IMR-90 (cell line): ENCODE measurements at regions not wholly inside any gene's neighbourhood (a gene's known extent, or its start where the extent isn't known, plus 50 kb on each side); places are given as distances from the start of the nearest gene placed in this dataset.

Experiments used
- ATAC-seq: fragments of 200-7000 bp; cut with Tn5 transposase; 2 replicates; pipeline ENCODE4 v1.9.1; 2020; ENCODE audit warnings: low read depth, mild to moderate bottlenecking, moderate library complexity
- BruUV-seq: library from RNA; stranded (reverse); fragments of 400-500 nt; replicated peaks from 2 replicates; lab custom pipeline; 2021; lab: Mats Ljungman, UMichigan
- CTCF ChIA-PET: fragments of 300-600 bp; formaldehyde crosslinking; extraction: SDS; loops from one replicate; lab custom pipeline; 2021; ENCODE audit warnings: antibody characterized with exemption; lab: Yijun Ruan, JAX
- POLR2A ChIA-PET: fragments of 300-600 bp; sonication (Branson Sonifier 250); formaldehyde crosslinking; loops from one replicate; lab custom pipeline; 2022; ENCODE audit warnings: antibody characterized with exemption; ENCODE audit not compliant: unreplicated experiment; lab: Charles Lee
- DNase-seq: peaks from one replicate; pipeline ENCODE4 v3.0.0; 2013
- H2AFZ ChIP-seq: replicated peaks from 2 replicates; pipeline ENCODE3; 2013; ENCODE audit warnings: low read length, mild to moderate bottlenecking; ENCODE audit not compliant: poor library complexity
- H2AK5ac ChIP-seq: 2 replicates; pipeline ENCODE4 v1.6.1; 2013; ENCODE audit warnings: low read depth, low read length, inconsistent platforms
- H2AK9ac ChIP-seq: replicated peaks from 2 replicates; pipeline ENCODE3; 2013; ENCODE audit warnings: mild to moderate bottlenecking, low read depth, low read length, moderate library complexity; ENCODE audit not compliant: poor library complexity
- H2BK120ac ChIP-seq: 2 replicates; pipeline ENCODE4 v1.6.1; 2013; ENCODE audit warnings: low read depth, low read length, inconsistent platforms
- H2BK15ac ChIP-seq: 3 replicates; pipeline ENCODE4 v1.6.1; 2013; ENCODE audit warnings: low read depth, low read length, inconsistent platforms
- H2BK20ac ChIP-seq: 2 replicates; pipeline ENCODE4 v1.6.1; 2013; ENCODE audit warnings: low read depth, mild to moderate bottlenecking, inconsistent platforms, low read length, moderate library complexity
- H2BK5ac ChIP-seq: 2 replicates; pipeline ENCODE4 v1.6.1; 2013; ENCODE audit warnings: mild to moderate bottlenecking, low read depth, low read length, inconsistent platforms; ENCODE audit not compliant: poor library complexity, severe bottlenecking
- H3K14ac ChIP-seq: replicated peaks from 2 replicates; pipeline ENCODE4 v1.6.1; 2013; ENCODE audit warnings: low read depth, low read length, inconsistent platforms
- H3K18ac ChIP-seq: 2 replicates; pipeline ENCODE4 v1.6.1; 2013; ENCODE audit warnings: low read depth, low read length, control low read depth
- H3K23ac ChIP-seq: 2 replicates; pipeline ENCODE4 v1.6.1; 2013; ENCODE audit warnings: low read depth, low read length, inconsistent platforms
- H3K27ac ChIP-seq: 2 replicates; pipeline ENCODE4 v1.5.1; 2013; ENCODE audit warnings: mild to moderate bottlenecking, control low read depth, low read length; ENCODE audit not compliant: insufficient read depth
- H3K27me3 ChIP-seq: 2 replicates; pipeline ENCODE4 v1.6.1; 2013; ENCODE audit warnings: low read length; ENCODE audit not compliant: control insufficient read depth, insufficient read depth
- H3K36me3 ChIP-seq: 2 replicates; pipeline ENCODE4 v1.6.1; 2013; ENCODE audit warnings: low read length, mixed read lengths; ENCODE audit not compliant: control insufficient read depth, insufficient read depth
- H3K4ac ChIP-seq: 2 replicates; pipeline ENCODE4 v1.6.1; 2013; ENCODE audit warnings: low read depth, low read length, inconsistent platforms
- H3K4me1 ChIP-seq: 2 replicates; pipeline ENCODE4 v1.6.1; 2013; ENCODE audit warnings: low read length, mixed read lengths; ENCODE audit not compliant: control insufficient read depth, insufficient read depth
- H3K4me2 ChIP-seq: 2 replicates; pipeline ENCODE4 v1.6.1; 2013; ENCODE audit warnings: low read depth, mild to moderate bottlenecking, control low read depth, low read length, moderate library complexity
- H3K4me3 ChIP-seq: 2 replicates; pipeline ENCODE4 v1.5.1; 2013; ENCODE audit warnings: low read depth, mild to moderate bottlenecking, control low read depth, low read length, moderate library complexity; ENCODE audit not compliant: insufficient read depth
- H3K56ac ChIP-seq: 2 replicates; pipeline ENCODE4 v1.6.1; 2013; ENCODE audit warnings: low read length, inconsistent platforms; ENCODE audit not compliant: insufficient read depth; ENCODE audit errors: extremely low read depth
- H3K79me1 ChIP-seq, 2 experiments: 2 replicates each; pipeline ENCODE4 v1.6.1; 2013; ENCODE audit warnings: low read length in 2 of 2, inconsistent platforms in 1 of 2, low read depth in 1 of 2
- H3K9ac ChIP-seq: 2 replicates; pipeline ENCODE4 v1.6.1; 2013; ENCODE audit warnings: low read depth, low read length, control low read depth
- H3K9me1 ChIP-seq: 2 replicates; pipeline ENCODE4 v1.6.1; 2013; ENCODE audit warnings: low read length, inconsistent platforms; ENCODE audit not compliant: insufficient read depth
- H3K9me3 ChIP-seq: 2 replicates; pipeline ENCODE4 v1.6.1; 2013; ENCODE audit warnings: low read length; ENCODE audit not compliant: control insufficient read depth, insufficient read depth
- H4K20me1 ChIP-seq: 2 replicates; pipeline ENCODE4 v1.6.1; 2013; ENCODE audit warnings: low read length, inconsistent platforms; ENCODE audit not compliant: insufficient read depth
- H4K5ac ChIP-seq: 2 replicates; pipeline ENCODE4 v1.6.1; 2013; ENCODE audit warnings: mild to moderate bottlenecking, low read depth, low read length, control low read depth
- H4K8ac ChIP-seq, 2 experiments: 2 replicates each; pipeline ENCODE4 v1.6.1; 2013; ENCODE audit warnings: low read depth in 2 of 2, low read length in 2 of 2, control low read depth in 1 of 2, inconsistent platforms in 1 of 2
- H4K91ac ChIP-seq: 2 replicates; pipeline ENCODE4 v1.6.1; 2013; ENCODE audit warnings: low read depth, low read length, inconsistent platforms; ENCODE audit not compliant: insufficient read depth
- BHLHE40 ChIP-seq: fragments of 150-350 bp; IDR thresholded peaks from 2 replicates; pipeline ENCODE4 v1.6.1; 2016; ENCODE audit warnings: mild to moderate bottlenecking, low read depth, low read length
- CEBPB ChIP-seq: IDR thresholded peaks from 2 replicates; pipeline ENCODE4 v1.6.1; 2012; ENCODE audit warnings: low read depth, low read length, improper control_type of control experiment
- CHD1 ChIP-seq: IDR thresholded peaks from 2 replicates; pipeline ENCODE4 v1.6.1; 2012; ENCODE audit warnings: low read depth, low read length, improper control_type of control experiment
- FOS ChIP-seq: fragments of 150-350 bp; IDR thresholded peaks from 2 replicates; pipeline ENCODE4 v1.6.1; 2016; ENCODE audit warnings: low read depth, low read length
- MAFK ChIP-seq: IDR thresholded peaks from 2 replicates; pipeline ENCODE4 v1.6.1; 2012; ENCODE audit warnings: low read depth, low read length, improper control_type of control experiment
- MAZ ChIP-seq: IDR thresholded peaks from 2 replicates; pipeline ENCODE4 v1.6.1; 2012; ENCODE audit warnings: low read depth, mild to moderate bottlenecking, low read length, improper control_type of control experiment, moderate library complexity, borderline replicate concordance
- MXI1 ChIP-seq: IDR thresholded peaks from 2 replicates; pipeline ENCODE4 v1.6.1; 2012; ENCODE audit warnings: low read depth, mild to moderate bottlenecking, low read length, moderate library complexity, borderline replicate concordance
- NFE2L2 ChIP-seq: fragments of 150-350 bp; IDR thresholded peaks from 2 replicates; pipeline ENCODE4 v1.6.1; 2016; ENCODE audit warnings: low read depth, mild to moderate bottlenecking, low read length
- POLR2A ChIP-seq: IDR thresholded peaks from 2 replicates; pipeline ENCODE4 v1.6.1; 2012; ENCODE audit warnings: mild to moderate bottlenecking, low read depth, low read length
- RAD21 ChIP-seq: IDR thresholded peaks from 2 replicates; pipeline ENCODE4 v1.6.1; 2012; ENCODE audit warnings: low read length, improper control_type of control experiment
- RCOR1 ChIP-seq: IDR thresholded peaks from 2 replicates; pipeline ENCODE4 v1.6.1; 2012; ENCODE audit warnings: mild to moderate bottlenecking, low read length, improper control_type of control experiment; ENCODE audit not compliant: insufficient replicate concordance
- RFX5 ChIP-seq: IDR thresholded peaks from 2 replicates; pipeline ENCODE4 v1.8.0; 2012; ENCODE audit warnings: low read depth, mild to moderate bottlenecking, low read length, moderate library complexity
- SMC3 ChIP-seq: fragments of 150-350 bp; IDR thresholded peaks from 2 replicates; pipeline ENCODE4 v1.6.1; 2016; ENCODE audit warnings: low read depth, mild to moderate bottlenecking, antibody characterized with exemption, low read length, moderate library complexity
- WGBS, 2 experiments: methylation state at CpG; one replicate each; pipeline versions ENCODE4 v1.1.5 to v1.1.7; 2013; ENCODE audit warnings: missing lambda C conversion rate in 2 of 2; ENCODE audit not compliant: insufficient read length in 1 of 2; ENCODE audit errors: extremely low coverage in 2 of 2; 5-methylcytosine and 5-hydroxymethylcytosine counted together
- dilution Hi-C: fragments of 300-500 bp; cut with HindIII; formaldehyde crosslinking; loops from one replicate; pipeline ENCODE4 v1.14.3; 2018; ENCODE audit warnings: low sequenced_read_pairs; ENCODE audit not compliant: unreplicated experiment
- in situ Hi-C: fragments of 300-500 bp; cut with MboI; formaldehyde crosslinking; loops from 3 replicates; pipeline ENCODE4 v1.14.3; 2019; ENCODE audit warnings: low sequenced_read_pairs, inconsistent platforms, mixed read lengths
- intact Hi-C: fragments of 100-400 bp; cut with micrococcal nuclease; formaldehyde crosslinking; loops from 2 replicates; pipeline ENCODE4 v1.10.0; 2022
- TF ChIP-seq, protein P1 (sequence below): conservative IDR thresholded peaks from 2 replicates; pipeline ENCODE4 v1.5.1; 2012; ENCODE audit warnings: mild to moderate bottlenecking, low read depth, low read length, improper control_type of control experiment
- TF ChIP-seq, protein P2 (sequence below): fragments of 150-350 bp; IDR thresholded peaks from 2 replicates; pipeline ENCODE4 v1.6.1; 2017; ENCODE audit warnings: mild to moderate bottlenecking, antibody characterized with exemption, low read length, low read depth
- TF ChIP-seq, protein P3 (sequence below): fragments of 150-350 bp; IDR thresholded peaks from 2 replicates; pipeline ENCODE4 v1.6.1; 2016; ENCODE audit warnings: low read depth, mild to moderate bottlenecking, low read length, moderate library complexity, borderline replicate concordance

DNA sequence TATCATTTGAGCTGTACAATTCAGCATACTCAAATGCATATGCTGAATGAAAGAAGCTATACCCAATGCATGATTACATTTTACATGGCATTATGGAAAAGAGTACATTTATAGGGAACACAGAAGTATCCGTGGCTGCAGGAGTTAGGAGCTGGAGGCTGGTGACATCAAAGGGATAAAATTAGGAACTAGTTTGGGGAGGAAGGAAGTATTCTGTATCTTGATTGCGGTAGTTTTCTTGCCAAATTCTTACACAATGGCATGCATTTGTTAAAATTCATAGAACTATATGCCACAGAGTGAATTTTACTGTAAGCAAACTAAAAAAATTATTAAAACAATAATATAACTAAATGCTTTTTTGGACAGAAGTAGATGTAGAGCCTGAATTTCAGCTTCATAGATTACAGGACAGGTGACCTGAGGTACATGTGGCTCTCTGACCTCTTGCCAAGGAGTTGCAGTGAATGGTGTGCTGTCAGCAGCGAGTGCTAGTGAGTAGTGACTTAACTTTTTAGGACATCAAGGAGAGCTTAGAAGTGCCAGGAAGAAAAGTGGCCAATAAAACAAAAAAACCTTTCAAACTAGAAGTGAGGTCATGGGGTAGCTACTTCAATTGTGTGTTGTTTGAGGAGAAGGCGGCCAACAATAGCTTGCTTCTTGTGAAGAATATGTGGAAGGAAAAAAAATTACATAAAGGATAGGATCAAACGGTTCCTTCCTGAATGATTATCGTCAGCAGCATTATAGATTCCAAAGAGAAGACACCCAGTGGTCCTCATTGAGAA, 514.9 kb upstream of the CLINT1 start:
- Histone ChIP-seq H2AK5ac (no peak overlapping the region), H3K36me3 (no peaks in the 10 kb centered on the region), H2BK15ac (no peak overlapping the region), H2BK5ac (no peak overlapping the region), H3K27me3 (no peaks in the 10 kb centered on the region; the same call in 1 of the 2 replicates), H3K4me3 (no peak overlapping the region), H3K4me1 (no peaks in the 10 kb centered on the region), H3K27ac (no peak overlapping the region), H3K23ac (no peak overlapping the region), H2AFZ (no peak overlapping the region), H3K4ac (no peak overlapping the region), H4K5ac (no peak overlapping the region), H3K79me1 (no peaks in the 10 kb centered on the region), H4K8ac (no peak overlapping the region), H2AK9ac (no peak overlapping the region), H4K91ac (no peak overlapping the region), H2BK20ac (no peak overlapping the region), H2BK120ac (no peak overlapping the region), H3K9me3 (peaks cover 2% of the 10 kb centered on the region), H4K20me1 (no peaks in the 10 kb centered on the region), H3K4me2 (no peak overlapping the region), H3K18ac (no peak overlapping the region), H3K56ac (no peak overlapping the region), H3K9me1 (no peaks in the 10 kb centered on the region), H3K14ac (no peak overlapping the region), H3K9ac (no peak overlapping the region)
- BruUV-seq = no TSS peak
- in situ Hi-C loops = no loop called here
- DNase-seq (no peak), ATAC-seq (no peak)
- TF ChIP-seq, protein P1, sequence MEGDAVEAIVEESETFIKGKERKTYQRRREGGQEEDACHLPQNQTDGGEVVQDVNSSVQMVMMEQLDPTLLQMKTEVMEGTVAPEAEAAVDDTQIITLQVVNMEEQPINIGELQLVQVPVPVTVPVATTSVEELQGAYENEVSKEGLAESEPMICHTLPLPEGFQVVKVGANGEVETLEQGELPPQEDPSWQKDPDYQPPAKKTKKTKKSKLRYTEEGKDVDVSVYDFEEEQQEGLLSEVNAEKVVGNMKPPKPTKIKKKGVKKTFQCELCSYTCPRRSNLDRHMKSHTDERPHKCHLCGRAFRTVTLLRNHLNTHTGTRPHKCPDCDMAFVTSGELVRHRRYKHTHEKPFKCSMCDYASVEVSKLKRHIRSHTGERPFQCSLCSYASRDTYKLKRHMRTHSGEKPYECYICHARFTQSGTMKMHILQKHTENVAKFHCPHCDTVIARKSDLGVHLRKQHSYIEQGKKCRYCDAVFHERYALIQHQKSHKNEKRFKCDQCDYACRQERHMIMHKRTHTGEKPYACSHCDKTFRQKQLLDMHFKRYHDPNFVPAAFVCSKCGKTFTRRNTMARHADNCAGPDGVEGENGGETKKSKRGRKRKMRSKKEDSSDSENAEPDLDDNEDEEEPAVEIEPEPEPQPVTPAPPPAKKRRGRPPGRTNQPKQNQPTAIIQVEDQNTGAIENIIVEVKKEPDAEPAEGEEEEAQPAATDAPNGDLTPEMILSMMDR = no peak
- TF ChIP-seq BHLHE40 (no peak), RAD21 (no peak), POLR2A (no peak), RFX5 (no peak), CHD1 (no peak), NFE2L2 (no peak), MAZ (no peak), FOS (no peak), RCOR1 (no peak), CEBPB (no peak), MXI1 (no peak), SMC3 (no peak), MAFK (no peak)
- TF ChIP-seq, protein P2, sequence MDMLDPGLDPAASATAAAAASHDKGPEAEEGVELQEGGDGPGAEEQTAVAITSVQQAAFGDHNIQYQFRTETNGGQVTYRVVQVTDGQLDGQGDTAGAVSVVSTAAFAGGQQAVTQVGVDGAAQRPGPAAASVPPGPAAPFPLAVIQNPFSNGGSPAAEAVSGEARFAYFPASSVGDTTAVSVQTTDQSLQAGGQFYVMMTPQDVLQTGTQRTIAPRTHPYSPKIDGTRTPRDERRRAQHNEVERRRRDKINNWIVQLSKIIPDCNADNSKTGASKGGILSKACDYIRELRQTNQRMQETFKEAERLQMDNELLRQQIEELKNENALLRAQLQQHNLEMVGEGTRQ = no peak
- TF ChIP-seq, protein P3, sequence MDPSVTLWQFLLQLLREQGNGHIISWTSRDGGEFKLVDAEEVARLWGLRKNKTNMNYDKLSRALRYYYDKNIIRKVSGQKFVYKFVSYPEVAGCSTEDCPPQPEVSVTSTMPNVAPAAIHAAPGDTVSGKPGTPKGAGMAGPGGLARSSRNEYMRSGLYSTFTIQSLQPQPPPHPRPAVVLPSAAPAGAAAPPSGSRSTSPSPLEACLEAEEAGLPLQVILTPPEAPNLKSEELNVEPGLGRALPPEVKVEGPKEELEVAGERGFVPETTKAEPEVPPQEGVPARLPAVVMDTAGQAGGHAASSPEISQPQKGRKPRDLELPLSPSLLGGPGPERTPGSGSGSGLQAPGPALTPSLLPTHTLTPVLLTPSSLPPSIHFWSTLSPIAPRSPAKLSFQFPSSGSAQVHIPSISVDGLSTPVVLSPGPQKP = no peak
- intact Hi-C loops = no loop called here
- ChIA-PET POLR2A (no interaction called here), CTCF (interaction anchor here (0.6 to 1.1 kb wide), 4 partner anchors 9 to 266 kb away, joined by 3 to 6 read pairs (median 4); no protein-coding TSS in a partner anchor)
- dilution Hi-C loops = no loop called here
- WGBS, 2 experiments = no CpG with 5 or more reads among the region's 6 CpGs
